PFSK-1 (cell line): ENCODE measurements at regions not wholly inside any gene's neighbourhood (a gene's known extent, or its start where the extent isn't known, plus 50 kb on each side); places are given as distances from the start of the nearest gene placed in this dataset.

Experiments used
- FOXP2 ChIP-seq: optimal IDR thresholded peaks from 2 replicates; pipeline ENCODE3; 2011; ENCODE audit warnings: borderline replicate concordance, control low read depth, inconsistent platforms; ENCODE audit not compliant: insufficient read depth; ENCODE audit errors: extremely low read length, extremely low read depth
- POLR2AphosphoS5 ChIP-seq: IDR thresholded peaks from 2 replicates; pipeline ENCODE4 v1.6.1; 2012; ENCODE audit warnings: low read depth, mild to moderate bottlenecking, control low read depth, low read length, moderate library complexity
- SIN3A ChIP-seq: IDR thresholded peaks from 2 replicates; pipeline ENCODE4 v1.6.1; 2012; ENCODE audit warnings: mild to moderate bottlenecking, low read length, moderate library complexity, borderline replicate concordance; ENCODE audit not compliant: insufficient read depth
- TAF1 ChIP-seq: IDR thresholded peaks from 2 replicates; pipeline ENCODE4 v1.6.1; 2012; ENCODE audit warnings: low read length, control low read depth, borderline replicate concordance; ENCODE audit not compliant: insufficient read depth
- TF ChIP-seq, protein P1 (sequence below), 2 experiments: IDR thresholded peaks; 2 replicates each; pipeline versions ENCODE4 v1.6.1 to v1.8.0; 2011 to 2012; ENCODE audit warnings: low read depth in 2 of 2, low read length in 2 of 2, control low read depth in 1 of 2, inconsistent platforms in 1 of 2, mild to moderate bottlenecking in 1 of 2, moderate library complexity in 1 of 2; ENCODE audit not compliant: insufficient read depth in 1 of 2

DNA sequence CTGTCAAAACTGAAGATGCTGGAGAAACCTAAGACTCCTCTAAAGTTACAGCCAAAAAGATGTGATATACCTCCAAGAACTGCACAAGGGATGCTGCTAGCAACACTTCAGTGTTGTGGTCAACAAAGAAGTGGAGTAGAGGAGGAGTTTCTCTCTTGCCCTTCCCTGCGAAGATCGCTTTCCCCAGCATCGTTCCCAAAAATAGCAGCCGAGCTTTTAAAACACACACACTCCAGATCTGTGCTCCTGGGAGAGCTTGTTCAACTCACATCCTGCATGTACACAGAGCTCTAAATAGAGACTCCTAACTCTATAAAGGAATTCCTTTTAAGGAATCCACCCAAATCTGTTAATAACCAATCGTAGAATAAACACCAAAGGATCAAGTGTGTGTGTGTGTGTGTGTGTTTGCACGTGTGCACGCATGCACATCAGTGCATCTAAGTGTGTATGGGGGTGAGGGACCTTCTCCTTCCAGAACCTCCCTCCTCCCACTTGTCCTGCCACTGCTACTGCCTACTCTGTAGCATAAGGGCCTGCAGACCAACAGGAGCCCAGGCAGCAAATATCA is 58.5 kb downstream of the PSMG1 start:
- TF ChIP-seq, protein P1, sequence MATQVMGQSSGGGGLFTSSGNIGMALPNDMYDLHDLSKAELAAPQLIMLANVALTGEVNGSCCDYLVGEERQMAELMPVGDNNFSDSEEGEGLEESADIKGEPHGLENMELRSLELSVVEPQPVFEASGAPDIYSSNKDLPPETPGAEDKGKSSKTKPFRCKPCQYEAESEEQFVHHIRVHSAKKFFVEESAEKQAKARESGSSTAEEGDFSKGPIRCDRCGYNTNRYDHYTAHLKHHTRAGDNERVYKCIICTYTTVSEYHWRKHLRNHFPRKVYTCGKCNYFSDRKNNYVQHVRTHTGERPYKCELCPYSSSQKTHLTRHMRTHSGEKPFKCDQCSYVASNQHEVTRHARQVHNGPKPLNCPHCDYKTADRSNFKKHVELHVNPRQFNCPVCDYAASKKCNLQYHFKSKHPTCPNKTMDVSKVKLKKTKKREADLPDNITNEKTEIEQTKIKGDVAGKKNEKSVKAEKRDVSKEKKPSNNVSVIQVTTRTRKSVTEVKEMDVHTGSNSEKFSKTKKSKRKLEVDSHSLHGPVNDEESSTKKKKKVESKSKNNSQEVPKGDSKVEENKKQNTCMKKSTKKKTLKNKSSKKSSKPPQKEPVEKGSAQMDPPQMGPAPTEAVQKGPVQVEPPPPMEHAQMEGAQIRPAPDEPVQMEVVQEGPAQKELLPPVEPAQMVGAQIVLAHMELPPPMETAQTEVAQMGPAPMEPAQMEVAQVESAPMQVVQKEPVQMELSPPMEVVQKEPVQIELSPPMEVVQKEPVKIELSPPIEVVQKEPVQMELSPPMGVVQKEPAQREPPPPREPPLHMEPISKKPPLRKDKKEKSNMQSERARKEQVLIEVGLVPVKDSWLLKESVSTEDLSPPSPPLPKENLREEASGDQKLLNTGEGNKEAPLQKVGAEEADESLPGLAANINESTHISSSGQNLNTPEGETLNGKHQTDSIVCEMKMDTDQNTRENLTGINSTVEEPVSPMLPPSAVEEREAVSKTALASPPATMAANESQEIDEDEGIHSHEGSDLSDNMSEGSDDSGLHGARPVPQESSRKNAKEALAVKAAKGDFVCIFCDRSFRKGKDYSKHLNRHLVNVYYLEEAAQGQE (IDR thresholded peaks at IDR 0.05; ENCODE audit: insufficient read depth in 1 of 2, low read depth in 2 of 2, low read length in 2 of 2): no peak
- TF ChIP-seq POLR2AphosphoS5 (no peak), TAF1 (no peak), FOXP2 (no peak), SIN3A (no peak)

DNA sequence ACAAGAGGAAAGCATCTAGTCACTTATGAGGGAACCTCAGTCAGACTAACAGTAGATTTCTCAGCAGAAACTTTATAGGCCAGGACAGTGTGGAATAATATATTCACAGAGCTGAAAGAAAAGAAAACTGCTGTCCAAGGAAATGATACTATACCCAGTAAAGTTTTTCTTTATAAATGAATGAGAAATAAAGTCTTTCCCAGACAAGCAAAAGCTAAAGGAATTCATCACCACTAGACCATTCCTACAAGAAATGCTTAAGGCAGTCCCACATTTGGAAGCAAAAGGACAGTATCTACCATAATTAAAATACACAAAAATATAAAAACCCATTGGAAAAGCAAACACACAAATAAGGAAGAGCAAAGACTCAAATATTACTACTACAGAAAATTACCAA is 59.9 kb downstream of the PSMG1 start:
- TF ChIP-seq POLR2AphosphoS5: no peak
- no peak for TF ChIP-seq TAF1
- no peak for TF ChIP-seq SIN3A
- TF ChIP-seq, protein P1 (IDR thresholded peaks at IDR 0.05; ENCODE audit: insufficient read depth in 1 of 2, low read depth in 2 of 2, low read length in 2 of 2): no peak
- TF ChIP-seq FOXP2: no peak

DNA sequence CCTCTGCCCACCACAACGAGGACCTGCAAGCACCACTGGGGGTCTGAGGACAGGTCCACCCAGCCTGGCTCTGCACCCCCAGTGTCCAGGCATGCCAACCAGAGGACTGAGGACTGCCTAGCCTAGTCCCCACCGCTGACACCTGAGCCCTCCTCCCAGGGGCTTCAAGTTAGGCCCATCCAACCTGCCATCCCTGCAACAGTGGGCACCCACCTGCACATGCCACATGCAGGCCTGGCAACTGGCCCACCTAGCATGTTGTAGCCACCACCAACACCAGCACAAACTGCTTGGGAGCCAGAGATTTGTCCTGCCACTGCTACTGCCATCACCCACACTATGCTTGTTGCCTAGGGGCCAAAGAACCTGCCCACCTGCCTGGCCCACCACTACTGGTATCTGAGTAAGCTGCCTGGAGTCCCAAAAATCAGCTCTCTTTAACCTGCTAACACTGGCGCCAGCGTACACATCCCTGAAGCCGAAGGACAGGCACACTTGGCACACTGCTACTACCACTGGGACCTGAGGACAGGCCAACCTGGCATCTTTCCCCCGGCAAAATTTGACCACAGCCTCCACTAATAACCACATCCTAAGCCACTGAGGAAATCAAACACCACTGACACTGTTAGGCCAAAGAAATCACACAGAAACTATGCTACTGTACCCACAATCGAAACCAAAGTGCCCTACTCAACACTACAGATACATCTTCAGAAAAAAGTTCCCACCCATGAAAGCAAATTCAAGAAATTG is 61.5 kb downstream of the PSMG1 start:
- TF ChIP-seq POLR2AphosphoS5: no peak
- TF ChIP-seq TAF1: no peak
- no peak for TF ChIP-seq SIN3A
- TF ChIP-seq, protein P1 (IDR thresholded peaks at IDR 0.05; ENCODE audit: insufficient read depth in 1 of 2, low read depth in 2 of 2, low read length in 2 of 2): no peak
- no peak for TF ChIP-seq FOXP2

DNA sequence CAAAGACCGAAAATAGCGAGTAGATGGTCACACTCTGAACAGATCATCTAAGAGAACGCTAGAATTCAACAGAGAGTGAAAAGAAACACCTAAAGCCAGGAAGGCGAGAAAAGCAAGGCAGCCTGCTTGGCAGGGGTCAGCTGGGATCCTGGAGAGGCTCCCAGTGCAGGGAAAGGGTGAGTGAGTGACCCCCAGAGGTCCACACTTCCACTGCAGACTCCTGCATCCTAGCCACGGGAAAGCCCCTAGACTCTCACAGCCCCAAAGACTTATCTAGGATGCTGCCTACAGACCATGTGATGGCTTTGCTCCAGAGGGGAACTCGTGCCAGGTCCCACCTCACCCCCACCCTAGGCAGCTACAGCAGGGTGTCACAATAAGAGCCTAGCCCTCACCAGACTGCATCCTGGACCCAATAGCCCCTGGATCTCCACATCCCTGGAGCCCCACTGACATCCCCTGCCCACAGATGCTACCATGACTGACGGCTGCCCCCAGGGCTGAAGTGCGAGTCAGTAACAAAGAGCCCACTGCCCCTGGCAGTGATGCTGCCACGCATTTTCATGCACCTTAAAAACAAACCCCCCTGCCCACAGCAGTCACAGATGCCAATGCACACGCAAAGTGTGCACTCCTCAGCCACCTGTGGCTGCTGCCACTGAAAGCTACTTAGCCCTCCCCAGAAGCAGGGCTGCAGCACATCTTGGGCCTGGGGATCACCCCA is 62.2 kb downstream of the PSMG1 start:
- TF ChIP-seq TAF1 (no peak), SIN3A (no peak), FOXP2 (no peak), POLR2AphosphoS5 (no peak)
- TF ChIP-seq, protein P1 (IDR thresholded peaks at IDR 0.05; ENCODE audit: insufficient read depth in 1 of 2, low read depth in 2 of 2, low read length in 2 of 2): no peak
